Middle frontal gyrus (tissue), 1 donor: ENCODE measurements at regions not wholly inside any gene's neighbourhood (a gene's known extent, or its start where the extent isn't known, plus 50 kb on each side); places are given as distances from the start of the nearest gene placed in this dataset.

ENCODE experiments used
- DNase-seq: peaks from one replicate; pipeline ENCODE4 v3.0.0-alpha.2; 2015; ENCODE audit warnings: low spot score; ENCODE audit errors: extremely low spot score

GRCh38 chr9:71383308-71383940 is 262.0 kb upstream of the TRPM3 start:
- DNase-seq, result no peak

GRCh38 chr9:71368157-71368556 is 246.7 kb upstream of the TRPM3 start:
- no peak for DNase-seq

DNA sequence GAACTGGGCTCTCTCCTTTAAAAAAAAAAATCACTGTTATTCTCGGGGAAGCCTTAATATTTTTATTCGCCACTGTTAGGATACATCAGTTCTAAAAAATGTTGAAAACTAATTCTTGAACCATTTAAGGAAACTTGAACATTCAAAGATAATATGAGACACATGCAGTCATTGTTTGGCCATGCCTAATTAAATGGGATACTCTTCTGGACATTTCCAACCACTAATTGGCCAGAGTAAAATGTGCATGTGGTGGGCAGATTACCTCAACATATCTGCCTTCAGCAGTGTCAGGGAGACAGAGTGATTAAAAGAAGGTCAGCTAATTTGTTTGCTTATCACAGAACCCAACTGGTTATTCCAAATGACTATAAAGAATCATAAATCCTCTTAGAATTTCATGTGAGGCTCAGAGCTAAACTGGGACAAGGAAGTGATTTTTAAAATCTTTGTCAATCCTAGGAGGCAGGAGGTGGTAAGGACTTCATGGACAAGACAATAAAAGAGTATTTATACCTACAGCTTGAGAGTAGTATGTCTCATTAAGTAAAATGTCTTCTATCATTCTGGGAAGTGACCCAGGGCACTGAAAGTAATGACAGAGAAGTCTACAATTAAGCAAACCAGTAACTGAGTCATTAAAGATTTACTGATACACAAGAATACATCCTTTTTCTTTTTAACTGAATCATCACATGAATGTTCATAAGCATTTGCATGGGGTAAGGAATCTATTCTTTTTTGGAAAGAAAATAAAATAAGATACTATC is 242.9 kb upstream of the TRPM3 start:
- no peak for DNase-seq

- no peak for DNase-seq
Observed at GRCh38 chr9:71363286-71363961, 242.0 kb upstream of the TRPM3 start.

DNA sequence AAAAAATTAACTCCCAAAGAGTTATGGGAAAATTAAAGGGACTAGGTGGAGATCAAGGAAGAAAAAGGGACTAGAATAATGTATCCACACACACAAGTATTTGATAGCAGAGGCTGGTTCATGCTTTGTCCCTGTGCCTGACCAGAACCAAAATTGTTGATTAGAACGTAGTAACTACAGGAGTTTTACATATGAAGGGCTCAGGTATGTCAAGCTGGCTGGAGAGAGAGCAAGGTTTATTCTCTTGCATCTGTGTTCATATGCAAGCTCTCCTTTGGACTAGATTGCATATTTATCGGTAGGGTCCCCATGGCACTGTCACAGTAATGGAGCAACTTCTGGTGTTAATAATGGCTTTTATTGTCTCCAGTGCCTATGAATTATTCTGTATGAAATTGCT is 239.9 kb upstream of the TRPM3 start:
- no peak for DNase-seq

DNA sequence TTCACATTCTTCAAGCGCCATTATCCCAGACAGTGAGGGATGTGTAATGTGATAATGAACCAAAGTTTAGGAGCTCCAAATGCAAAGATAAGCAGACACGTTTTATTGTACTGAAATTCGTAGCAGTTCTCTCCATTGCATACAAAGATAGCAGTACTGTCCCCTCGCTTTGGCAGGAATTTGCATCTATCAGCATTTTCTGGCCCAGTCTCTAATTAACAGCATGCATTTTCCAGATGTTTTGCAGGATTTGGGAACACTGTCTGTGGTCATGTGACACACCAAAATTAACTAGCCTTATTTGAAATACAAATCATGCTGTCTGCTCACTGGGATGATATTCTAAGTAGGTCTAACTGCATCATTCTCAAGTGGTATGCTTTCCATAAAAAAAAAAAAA is 235.9 kb upstream of the TRPM3 start:
- no peak for DNase-seq

DNA sequence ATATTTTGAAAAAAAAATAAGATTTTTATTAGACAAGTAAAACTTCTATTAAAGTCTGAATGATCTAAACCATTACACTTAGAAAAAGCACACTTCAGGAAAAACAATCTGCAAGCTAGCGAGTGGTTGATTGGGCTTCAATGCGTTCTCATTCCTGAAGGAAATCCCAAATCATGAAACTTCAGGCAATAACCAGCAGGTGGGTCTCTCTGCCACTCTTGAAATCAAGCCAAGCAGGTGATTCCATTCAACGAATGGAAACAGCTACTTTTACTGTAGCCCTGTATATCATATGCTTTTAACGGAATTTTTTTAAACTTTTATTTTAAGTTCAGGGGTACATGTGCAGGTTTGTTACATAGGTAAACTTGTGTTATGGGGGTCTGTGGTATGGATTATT is 234.5 kb upstream of the TRPM3 start:
- DNase-seq, result no peak

GRCh38 chr9:71353720-71354119 is 232.3 kb upstream of the TRPM3 start:
- DNase-seq, result no peak

DNA sequence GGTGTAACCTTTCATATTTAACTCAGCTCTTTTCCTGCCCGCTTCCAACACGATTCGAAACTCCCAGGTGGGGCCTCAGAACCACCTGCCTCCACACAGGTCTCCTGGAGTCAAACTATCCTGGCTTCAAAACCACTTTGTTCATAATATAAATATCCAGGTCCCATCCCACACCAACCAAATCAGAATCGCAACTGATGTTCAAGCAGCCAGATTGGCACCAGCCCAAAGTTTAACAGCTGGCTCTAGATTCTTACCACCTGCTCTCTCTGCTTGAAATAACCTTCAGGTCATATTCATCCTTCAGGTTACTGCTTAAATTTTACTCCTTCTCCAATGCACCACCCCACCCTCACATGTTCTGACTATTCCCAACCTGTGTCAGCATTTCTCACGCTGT is 231.4 kb upstream of the TRPM3 start:
- no peak for DNase-seq

DNA sequence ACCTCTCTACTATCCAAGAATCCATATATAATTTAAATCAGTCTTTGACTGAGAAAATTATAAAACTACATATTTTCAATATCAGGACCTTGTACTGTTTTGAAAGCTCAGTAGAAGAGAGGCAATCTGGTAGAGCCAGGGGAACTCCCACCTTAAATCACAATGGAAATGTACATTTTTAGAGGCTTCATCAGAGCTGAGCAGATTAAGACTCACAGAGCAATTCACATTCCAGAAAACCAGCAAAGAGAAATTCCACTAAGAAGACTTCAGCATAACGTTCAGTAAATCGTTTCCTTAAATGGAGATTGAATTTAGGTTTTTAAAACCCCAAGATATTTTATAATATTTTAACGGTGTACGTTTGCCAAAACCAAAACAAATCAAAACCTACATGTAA is 227.8 kb upstream of the TRPM3 start:
- DNase-seq, result no peak

GRCh38 chr9:71333321-71333720 is 211.9 kb upstream of the TRPM3 start:
- DNase-seq, result no peak

- DNase-seq, result no peak
Observed at GRCh38 chr9:71331603-71332002, 210.2 kb upstream of the TRPM3 start.

- no peak for DNase-seq
Observed at GRCh38 chr9:71329873-71330272, 208.5 kb upstream of the TRPM3 start.

GRCh38 chr9:71326360-71326759 is 204.9 kb upstream of the TRPM3 start:
- DNase-seq, result no peak

GRCh38 chr9:71323357-71323756 is 201.9 kb upstream of the TRPM3 start:
- no peak for DNase-seq

DNA sequence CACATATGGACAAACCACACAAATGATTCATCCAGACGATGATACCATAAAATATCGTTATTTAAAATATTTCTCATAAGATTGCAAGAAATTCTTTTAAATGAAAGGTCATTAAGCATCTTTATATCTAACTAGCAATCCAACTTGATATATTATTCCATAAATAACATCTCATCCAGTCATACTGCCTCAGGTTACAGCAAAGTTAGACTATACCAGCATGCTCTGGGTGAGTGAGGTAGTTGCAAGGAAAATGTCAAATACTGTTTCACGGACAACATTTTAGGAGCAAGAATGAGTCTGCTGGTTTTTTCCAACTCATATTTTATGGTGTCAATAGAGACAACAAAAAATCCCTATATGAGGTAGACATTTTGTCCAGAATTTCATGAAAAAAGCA is 200.9 kb upstream of the TRPM3 start:
- no peak for DNase-seq

DNA sequence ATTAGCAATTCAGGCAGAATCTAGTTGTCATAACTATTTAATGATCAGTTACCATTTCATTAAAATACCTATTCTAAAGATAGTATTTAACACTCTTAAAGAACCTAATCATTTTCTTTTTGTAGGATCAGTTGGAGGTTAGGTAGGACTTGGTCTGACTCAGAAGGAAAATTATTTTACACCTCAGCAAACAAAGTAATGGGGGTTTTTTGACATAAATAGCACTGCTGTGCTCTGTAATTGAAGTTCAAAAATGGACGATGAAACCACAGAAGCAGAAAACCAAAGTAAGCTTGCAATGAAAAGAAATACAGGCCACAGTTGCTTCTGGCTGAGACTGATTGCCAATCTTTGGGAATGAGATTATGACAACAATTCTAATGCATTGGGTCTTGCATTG is 187.0 kb upstream of the TRPM3 start:
- no peak for DNase-seq

GRCh38 chr9:71306134-71306533 is 184.7 kb upstream of the TRPM3 start:
- DNase-seq, result no peak

- no peak for DNase-seq
Observed at GRCh38 chr9:71303351-71303750, 181.9 kb upstream of the TRPM3 start.

DNA sequence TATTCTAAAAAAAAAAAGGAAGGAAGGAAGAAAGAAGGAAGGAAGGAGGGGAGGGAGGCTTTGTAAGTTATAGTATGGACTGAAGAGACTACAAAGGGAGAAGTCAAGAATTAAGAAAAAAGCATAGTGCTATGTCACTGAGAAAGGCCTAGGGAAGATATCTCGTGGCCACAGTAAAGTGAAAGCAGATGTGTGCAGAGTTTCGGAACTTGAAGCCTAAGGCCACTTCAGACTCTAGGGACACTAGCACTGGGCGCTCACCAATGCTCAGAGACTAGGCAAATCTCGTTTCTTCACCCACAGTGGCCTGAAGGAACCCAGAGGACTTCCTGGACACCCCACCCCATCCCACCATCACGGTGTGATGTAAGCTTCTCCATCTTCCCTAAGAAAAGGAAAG is 181.4 kb upstream of the TRPM3 start:
- no peak for DNase-seq

- DNase-seq, result no peak
Observed at GRCh38 chr9:71295928-71296327, 174.5 kb upstream of the TRPM3 start.

GRCh38 chr9:71286146-71286545 is 164.7 kb upstream of the TRPM3 start:
- DNase-seq, result no peak

GRCh38 chr9:71285191-71285656 is 163.8 kb upstream of the TRPM3 start:
- peak; percentile 61 for DNase-seq
